ENCODE measurements at regions not wholly inside any gene's neighbourhood (a gene's known extent, or its start where the extent isn't known, plus 50 kb on each side); places are given as distances from the start of the nearest gene placed in this dataset.
"Not testable (repeated sequence)": the region's sequence is repeated elsewhere in the genome, so short reads cannot be mapped to it uniquely, and the experiment has no call there.

GRCh38 chr4:12579172-12579571, 905.0 kb downstream of the RAB28 start:
- DNase-seq (ENCODE audit: low read depth): no peak

GRCh38 chr4:12576409-12576808, 907.7 kb downstream of the RAB28 start:
- DNase-seq (ENCODE audit: low read depth): no peak

GRCh38 chr4:12573716-12574115, 910.4 kb downstream of the RAB28 start:
- no peak for DNase-seq (ENCODE audit: low read depth)

- no peak for DNase-seq (ENCODE audit: low read depth)
Measured at GRCh38 chr4:12562476-12563140, 921.5 kb downstream of the RAB28 start.

GRCh38 chr4:12562021-12562420, 922.1 kb downstream of the RAB28 start:
- no peak for DNase-seq (ENCODE audit: low read depth)

- DNase-seq (ENCODE audit: low read depth): no peak
Measured at GRCh38 chr4:12555011-12555410, 929.1 kb downstream of the RAB28 start.

GRCh38 chr4:12548678-12549077, 935.5 kb downstream of the RAB28 start:
- no peak for DNase-seq (ENCODE audit: low read depth)

- no peak for DNase-seq (ENCODE audit: low read depth)
Measured at GRCh38 chr4:12545812-12546211, 938.3 kb downstream of the RAB28 start.

- no peak for DNase-seq (ENCODE audit: low read depth)
Measured at GRCh38 chr4:12538162-12538561, 946.0 kb downstream of the RAB28 start.

- DNase-seq (ENCODE audit: low read depth): no peak
Measured at GRCh38 chr4:12534684-12535083, 949.5 kb downstream of the RAB28 start.

GRCh38 chr4:12519426-12519825, 964.7 kb downstream of the RAB28 start:
- DNase-seq (ENCODE audit: low read depth): no peak

- DNase-seq (ENCODE audit: low read depth): no peak
Measured at GRCh38 chr4:12507868-12508481, 976.2 kb downstream of the RAB28 start.

- DNase-seq (ENCODE audit: low read depth): no peak
Measured at GRCh38 chr4:12500409-12500808, 983.7 kb downstream of the RAB28 start.

- no peak for DNase-seq (ENCODE audit: low read depth)
Measured at GRCh38 chr4:12499693-12500092, 984.4 kb downstream of the RAB28 start.

- DNase-seq (ENCODE audit: low read depth): no peak
Measured at GRCh38 chr4:12495211-12495610, 988.9 kb downstream of the RAB28 start.

GRCh38 chr4:12492730-12493393, 991.3 kb downstream of the RAB28 start:
- no peak for DNase-seq (ENCODE audit: low read depth)

GRCh38 chr4:12488672-12489071, 995.5 kb downstream of the RAB28 start:
- no peak for DNase-seq (ENCODE audit: low read depth)

GRCh38 chr4:12487000-12487399, 997.1 kb downstream of the RAB28 start:
- no peak for DNase-seq (ENCODE audit: low read depth)

- no peak for DNase-seq (ENCODE audit: low read depth)
Measured at GRCh38 chr4:12472087-12472486, 1012.1 kb downstream of the RAB28 start.

- DNase-seq (ENCODE audit: low read depth): no peak
Measured at GRCh38 chr4:12471193-12471592, 1012.9 kb downstream of the RAB28 start.

GRCh38 chr4:12461576-12461975, 1022.6 kb downstream of the RAB28 start:
- DNase-seq (ENCODE audit: low read depth): not testable (repeated sequence)

- DNase-seq (ENCODE audit: low read depth): no peak
Measured at GRCh38 chr4:12459126-12459525, 1025.0 kb downstream of the RAB28 start.

- DNase-seq (ENCODE audit: low read depth): no peak
Measured at GRCh38 chr4:12458621-12459020, 1025.5 kb downstream of the RAB28 start.

GRCh38 chr4:12452291-12452690, 1023.6 kb upstream of the HS3ST1 start:
- no peak for DNase-seq (ENCODE audit: low read depth)

Measured in ELR (cell line).